WTC11 (cell line): ENCODE measurements at regions not wholly inside any gene's neighbourhood (a gene's known extent, or its start where the extent isn't known, plus 50 kb on each side); places are given as distances from the start of the nearest gene placed in this dataset.

ENCODE experiments used
- ATAC-seq: fragments of 200-7000 bp; cut with Tn5 transposase; 2 replicates; pipeline ENCODE4 v1.10.0; 2021; ENCODE audit warnings: mild to moderate bottlenecking, moderate library complexity
- CTCF ChIA-PET: fragments of 300-600 bp; sonication (Branson Sonifier 250); formaldehyde crosslinking; loops from one replicate; lab custom pipeline; 2021; ENCODE audit warnings: antibody characterized with exemption; lab: Charles Lee
- POLR2A ChIA-PET: fragments of 350-600 bp; sonication (Branson Sonifier 250); formaldehyde crosslinking; loops from one replicate; lab custom pipeline; 2021; ENCODE audit warnings: antibody characterized with exemption; lab: Charles Lee
- DNase-seq: peaks from one replicate; pipeline ENCODE4 v3.0.0; 2021; ENCODE audit warnings: low spot score
- H3K27ac Mint-ChIP-seq: 2 replicates; pipeline ENCODE4 v1.8.0; 2021; ENCODE audit warnings: mixed read lengths
- H3K27me3 Mint-ChIP-seq: 2 replicates; pipeline ENCODE4 v1.8.0; 2021; ENCODE audit warnings: low read depth, mild to moderate bottlenecking, moderate library complexity, mixed read lengths
- H3K36me3 Mint-ChIP-seq: 2 replicates; pipeline ENCODE4 v1.8.0; 2021; ENCODE audit warnings: mixed read lengths
- H3K4me1 Mint-ChIP-seq: 2 replicates; pipeline ENCODE4 v1.8.0; 2022; ENCODE audit warnings: mixed read lengths
- H3K4me3 Mint-ChIP-seq: 2 replicates; pipeline ENCODE4 v1.8.0; 2021; ENCODE audit warnings: mild to moderate bottlenecking, moderate library complexity, mixed read lengths
- H3K9me3 Mint-ChIP-seq: 2 replicates; pipeline ENCODE4 v1.8.0; 2021; ENCODE audit warnings: mixed read lengths
- ATF3 ChIP-seq: sonication (generic); formaldehyde crosslinking; conservative IDR thresholded peaks from 2 replicates; pipeline ENCODE4 v1.8.1; 2022; ENCODE audit warnings: mild to moderate bottlenecking, missing genetic modification reagents
- CREB1 ChIP-seq: sonication (generic); formaldehyde crosslinking; IDR thresholded peaks from 2 replicates; pipeline ENCODE4 v1.8.0; 2023; ENCODE audit warnings: mild to moderate bottlenecking, missing genetic modification reagents
- E2F4 ChIP-seq: sonication (generic); formaldehyde crosslinking; IDR thresholded peaks from 2 replicates; pipeline ENCODE4 v1.8.1; 2022; ENCODE audit warnings: low read depth, mild to moderate bottlenecking, moderate library complexity, missing genetic modification reagents, borderline replicate concordance
- EMX1 ChIP-seq: fragments of 250-450 bp; sonication (Bioruptor Pico); IDR thresholded peaks from 2 replicates; pipeline ENCODE4 v1.8.0; 2021; ENCODE audit warnings: mild to moderate bottlenecking
- GRHL2 ChIP-seq: fragments of 250-450 bp; sonication (Bioruptor Pico); IDR thresholded peaks from 2 replicates; pipeline ENCODE4 v1.8.0; 2022; ENCODE audit warnings: mild to moderate bottlenecking, moderate library complexity; ENCODE audit not compliant: insufficient replicate concordance, severe bottlenecking
- GTF2I ChIP-seq: fragments of 250-450 bp; sonication (Bioruptor Pico); conservative IDR thresholded peaks from 2 replicates; pipeline ENCODE4 v1.4.0; 2021; ENCODE audit warnings: mild to moderate bottlenecking
- NFYB ChIP-seq: sonication (generic); formaldehyde crosslinking; conservative IDR thresholded peaks from 2 replicates; pipeline ENCODE4 v1.8.0; 2022; ENCODE audit warnings: low read depth, missing genetic modification reagents
- OVOL2 ChIP-seq: fragments of 250-450 bp; sonication (Bioruptor Pico); IDR thresholded peaks from 2 replicates; pipeline ENCODE4 v1.9.0; 2021; ENCODE audit warnings: mild to moderate bottlenecking, borderline replicate concordance
- SOX15 ChIP-seq: fragments of 250-450 bp; sonication (Bioruptor Pico); IDR thresholded peaks from 2 replicates; pipeline ENCODE4 v1.9.0; 2021; ENCODE audit warnings: mild to moderate bottlenecking
- STAT6 ChIP-seq: sonication (generic); formaldehyde crosslinking; conservative IDR thresholded peaks from 2 replicates; pipeline ENCODE4 v1.8.1; 2023; ENCODE audit warnings: mild to moderate bottlenecking, low read depth, missing genetic modification reagents, moderate library complexity
- TP53 ChIP-seq: sonication (generic); formaldehyde crosslinking; IDR thresholded peaks from 2 replicates; pipeline ENCODE4 v1.8.1; 2023; ENCODE audit warnings: mild to moderate bottlenecking, missing genetic modification reagents
- ZNF121 ChIP-seq: sonication (generic); formaldehyde crosslinking; IDR thresholded peaks from 2 replicates; pipeline ENCODE4 v1.8.0; 2023; ENCODE audit warnings: missing genetic modification reagents
- ZNF232 ChIP-seq: sonication (generic); formaldehyde crosslinking; IDR thresholded peaks from 2 replicates; pipeline ENCODE4 v1.8.0; 2022; ENCODE audit warnings: mild to moderate bottlenecking, missing genetic modification reagents
- ZNF263 ChIP-seq: sonication (generic); formaldehyde crosslinking; IDR thresholded peaks from 2 replicates; pipeline ENCODE4 v1.8.1; 2022; ENCODE audit warnings: low read depth, mild to moderate bottlenecking, moderate library complexity, missing genetic modification reagents
- ZNF425 ChIP-seq: fragments of 250-450 bp; sonication (Bioruptor Pico); conservative IDR thresholded peaks from 2 replicates; pipeline ENCODE4 v1.9.0; 2021; ENCODE audit warnings: mild to moderate bottlenecking
- ZNF671 ChIP-seq: fragments of 250-450 bp; sonication (Bioruptor Pico); IDR thresholded peaks from 2 replicates; pipeline ENCODE4 v1.8.0; 2021; ENCODE audit warnings: mild to moderate bottlenecking
- TF ChIP-seq, protein P1 (sequence below): sonication (generic); formaldehyde crosslinking; IDR thresholded peaks from 2 replicates; pipeline ENCODE4 v1.8.0; 2022; ENCODE audit warnings: mild to moderate bottlenecking, missing genetic modification reagents
- TF ChIP-seq, protein P2 (sequence below): sonication (generic); formaldehyde crosslinking; IDR thresholded peaks from 2 replicates; pipeline ENCODE4 v1.8.1; 2022; ENCODE audit warnings: missing genetic modification reagents, borderline replicate concordance
- TF ChIP-seq, protein P3 (sequence below): sonication (generic); formaldehyde crosslinking; IDR thresholded peaks from 2 replicates; pipeline ENCODE4 v1.8.1; 2023; ENCODE audit warnings: mild to moderate bottlenecking, moderate library complexity, missing genetic modification reagents
- TF ChIP-seq, protein P4 (sequence below): sonication (generic); formaldehyde crosslinking; IDR thresholded peaks from 2 replicates; pipeline ENCODE4 v1.8.1; 2023; ENCODE audit warnings: mild to moderate bottlenecking, missing genetic modification reagents

DNA sequence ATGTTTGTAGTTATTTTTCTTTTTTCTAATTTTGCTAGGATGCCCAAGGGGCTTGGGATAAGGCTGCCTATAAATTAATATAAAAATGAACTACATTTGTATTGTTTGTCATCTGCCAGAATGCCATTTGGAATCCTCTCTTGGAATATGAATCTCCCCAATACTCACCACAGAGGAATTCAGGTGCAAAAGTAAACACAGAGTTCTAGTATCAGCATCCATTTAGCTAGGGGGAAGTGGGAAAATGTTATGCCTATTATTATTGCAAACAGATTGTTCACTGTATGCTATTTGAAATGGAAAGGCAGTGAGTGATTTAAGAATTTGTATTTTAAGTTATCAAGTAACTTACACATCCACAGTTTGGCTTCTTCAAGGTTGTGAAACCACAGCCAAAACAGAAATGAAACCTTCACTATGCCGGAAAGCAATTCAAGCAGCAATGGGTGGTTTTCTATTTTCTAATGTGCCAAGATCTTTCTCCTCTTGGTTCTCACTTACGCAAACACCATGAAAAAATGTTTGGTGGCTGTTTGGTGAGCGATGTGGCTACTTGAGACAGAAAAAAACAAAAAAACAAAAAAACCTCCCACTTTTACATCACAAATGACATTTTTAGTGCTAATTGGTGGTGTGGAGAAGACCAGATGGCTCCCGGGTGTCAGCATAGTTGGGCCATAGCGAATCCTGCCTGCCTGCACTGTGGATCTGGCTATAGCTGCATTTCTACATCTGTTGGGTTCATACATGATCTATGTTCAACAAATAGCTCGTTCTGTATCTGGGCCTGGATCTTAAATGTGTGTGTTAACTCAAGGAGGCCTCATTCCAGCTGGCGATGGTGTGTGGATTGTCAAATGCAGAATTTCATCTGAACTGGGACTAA is 200.8 kb upstream of the GIMD1 start (continued):
- TF ChIP-seq, protein P1, sequence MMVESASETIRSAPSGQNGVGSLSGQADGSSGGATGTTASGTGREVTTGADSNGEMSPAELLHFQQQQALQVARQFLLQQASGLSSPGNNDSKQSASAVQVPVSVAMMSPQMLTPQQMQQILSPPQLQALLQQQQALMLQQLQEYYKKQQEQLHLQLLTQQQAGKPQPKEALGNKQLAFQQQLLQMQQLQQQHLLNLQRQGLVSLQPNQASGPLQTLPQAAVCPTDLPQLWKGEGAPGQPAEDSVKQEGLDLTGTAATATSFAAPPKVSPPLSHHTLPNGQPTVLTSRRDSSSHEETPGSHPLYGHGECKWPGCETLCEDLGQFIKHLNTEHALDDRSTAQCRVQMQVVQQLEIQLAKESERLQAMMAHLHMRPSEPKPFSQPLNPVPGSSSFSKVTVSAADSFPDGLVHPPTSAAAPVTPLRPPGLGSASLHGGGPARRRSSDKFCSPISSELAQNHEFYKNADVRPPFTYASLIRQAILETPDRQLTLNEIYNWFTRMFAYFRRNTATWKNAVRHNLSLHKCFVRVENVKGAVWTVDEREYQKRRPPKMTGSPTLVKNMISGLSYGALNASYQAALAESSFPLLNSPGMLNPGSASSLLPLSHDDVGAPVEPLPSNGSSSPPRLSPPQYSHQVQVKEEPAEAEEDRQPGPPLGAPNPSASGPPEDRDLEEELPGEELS (CRISPR knock-in tag): no peak
- no peak for TF ChIP-seq STAT6 (CRISPR knock-in tag)
- TF ChIP-seq TP53 (CRISPR knock-in tag): no peak
- TF ChIP-seq NFYB (CRISPR knock-in tag): no peak
- TF ChIP-seq EMX1: no peak
- TF ChIP-seq, protein P2, sequence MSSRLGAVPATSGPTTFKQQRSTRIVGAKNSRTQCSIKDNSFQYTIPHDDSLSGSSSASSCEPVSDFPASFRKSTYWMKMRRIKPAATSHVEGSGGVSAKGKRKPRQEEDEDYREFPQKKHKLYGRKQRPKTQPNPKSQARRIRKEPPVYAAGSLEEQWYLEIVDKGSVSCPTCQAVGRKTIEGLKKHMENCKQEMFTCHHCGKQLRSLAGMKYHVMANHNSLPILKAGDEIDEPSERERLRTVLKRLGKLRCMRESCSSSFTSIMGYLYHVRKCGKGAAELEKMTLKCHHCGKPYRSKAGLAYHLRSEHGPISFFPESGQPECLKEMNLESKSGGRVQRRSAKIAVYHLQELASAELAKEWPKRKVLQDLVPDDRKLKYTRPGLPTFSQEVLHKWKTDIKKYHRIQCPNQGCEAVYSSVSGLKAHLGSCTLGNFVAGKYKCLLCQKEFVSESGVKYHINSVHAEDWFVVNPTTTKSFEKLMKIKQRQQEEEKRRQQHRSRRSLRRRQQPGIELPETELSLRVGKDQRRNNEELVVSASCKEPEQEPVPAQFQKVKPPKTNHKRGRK: no peak
- TF ChIP-seq ZNF425 (CRISPR knock-in tag): no peak
- TF ChIP-seq ATF3 (CRISPR knock-in tag): no peak
- TF ChIP-seq, protein P3, sequence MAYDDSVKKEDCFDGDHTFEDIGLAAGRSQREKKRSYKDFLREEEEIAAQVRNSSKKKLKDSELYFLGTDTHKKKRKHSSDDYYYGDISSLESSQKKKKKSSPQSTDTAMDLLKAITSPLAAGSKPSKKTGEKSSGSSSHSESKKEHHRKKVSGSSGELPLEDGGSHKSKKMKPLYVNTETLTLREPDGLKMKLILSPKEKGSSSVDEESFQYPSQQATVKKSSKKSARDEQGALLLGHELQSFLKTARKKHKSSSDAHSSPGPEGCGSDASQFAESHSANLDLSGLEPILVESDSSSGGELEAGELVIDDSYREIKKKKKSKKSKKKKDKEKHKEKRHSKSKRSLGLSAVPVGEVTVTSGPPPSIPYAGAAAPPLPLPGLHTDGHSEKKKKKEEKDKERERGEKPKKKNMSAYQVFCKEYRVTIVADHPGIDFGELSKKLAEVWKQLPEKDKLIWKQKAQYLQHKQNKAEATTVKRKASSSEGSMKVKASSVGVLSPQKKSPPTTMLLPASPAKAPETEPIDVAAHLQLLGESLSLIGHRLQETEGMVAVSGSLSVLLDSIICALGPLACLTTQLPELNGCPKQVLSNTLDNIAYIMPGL (CRISPR knock-in tag): no peak

GRCh38 chr4:106565727-106566126 is 197.1 kb upstream of the GIMD1 start:
- DNase-seq: no peak
- no peak overlapping the region for H3K27ac Mint-ChIP-seq
- no peaks in the 10 kb centered on the region for H3K27me3 Mint-ChIP-seq
- TF ChIP-seq SOX15 (CRISPR knock-in tag) (no peak), ZNF121 (no peak), CREB1 (no peak), OVOL2 (no peak), ZNF232 (CRISPR knock-in tag) (no peak), E2F4 (CRISPR knock-in tag) (no peak), NFYB (CRISPR knock-in tag) (no peak), GTF2I (CRISPR knock-in tag) (no peak), ZNF263 (CRISPR knock-in tag) (no peak), GRHL2 (no peak), ZNF671 (CRISPR knock-in tag) (no peak)
- TF ChIP-seq, protein P4, sequence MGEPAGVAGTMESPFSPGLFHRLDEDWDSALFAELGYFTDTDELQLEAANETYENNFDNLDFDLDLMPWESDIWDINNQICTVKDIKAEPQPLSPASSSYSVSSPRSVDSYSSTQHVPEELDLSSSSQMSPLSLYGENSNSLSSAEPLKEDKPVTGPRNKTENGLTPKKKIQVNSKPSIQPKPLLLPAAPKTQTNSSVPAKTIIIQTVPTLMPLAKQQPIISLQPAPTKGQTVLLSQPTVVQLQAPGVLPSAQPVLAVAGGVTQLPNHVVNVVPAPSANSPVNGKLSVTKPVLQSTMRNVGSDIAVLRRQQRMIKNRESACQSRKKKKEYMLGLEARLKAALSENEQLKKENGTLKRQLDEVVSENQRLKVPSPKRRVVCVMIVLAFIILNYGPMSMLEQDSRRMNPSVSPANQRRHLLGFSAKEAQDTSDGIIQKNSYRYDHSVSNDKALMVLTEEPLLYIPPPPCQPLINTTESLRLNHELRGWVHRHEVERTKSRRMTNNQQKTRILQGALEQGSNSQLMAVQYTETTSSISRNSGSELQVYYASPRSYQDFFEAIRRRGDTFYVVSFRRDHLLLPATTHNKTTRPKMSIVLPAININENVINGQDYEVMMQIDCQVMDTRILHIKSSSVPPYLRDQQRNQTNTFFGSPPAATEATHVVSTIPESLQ (CRISPR knock-in tag): no peak

More at GRCh38 chr4:106565727-106566126, 197.1 kb upstream of the GIMD1 start:
- peaks cover 7% of the 10 kb centered on the region for H3K4me1 Mint-ChIP-seq
- ChIA-PET POLR2A (no interaction called here), CTCF (no interaction called here)
- peaks cover 11% of the 10 kb centered on the region for H3K36me3 Mint-ChIP-seq
- ATAC-seq: no peak
- peaks cover 39% of the 10 kb centered on the region for H3K9me3 Mint-ChIP-seq
- H3K4me3 Mint-ChIP-seq: no peak overlapping the region
